H1 (cell line): ENCODE measurements at regions not wholly inside any gene's neighbourhood (a gene's known extent, or its start where the extent isn't known, plus 50 kb on each side); places are given as distances from the start of the nearest gene placed in this dataset.

Experiments
- ATF3 ChIP-seq: IDR thresholded peaks from 2 replicates; pipeline ENCODE4 v1.6.1; 2011; ENCODE audit warnings: low read depth, mild to moderate bottlenecking, low read length; ENCODE audit not compliant: insufficient read depth
- CEBPB ChIP-seq: IDR thresholded peaks from 2 replicates; pipeline ENCODE4 v1.6.1; 2012; ENCODE audit warnings: low read depth, low read length
- CHD1 ChIP-seq: IDR thresholded peaks from 2 replicates; pipeline ENCODE4 v1.6.1; 2012; ENCODE audit warnings: low read depth, low read length, improper control_type of control experiment
- CTCF ChIP-seq, 3 experiments: IDR thresholded peaks; 1 replicate in 2 of 3; 2 replicates in 1 of 3; pipeline versions ENCODE4 v1.5.1 to v1.6.1; 2011; ENCODE audit warnings: low read length in 3 of 3, mild to moderate bottlenecking in 3 of 3, inconsistent platforms in 2 of 3, low read depth in 1 of 3, moderate library complexity in 1 of 3; ENCODE audit not compliant: insufficient read depth in 1 of 3; ENCODE audit errors: control extremely low read depth in 1 of 3
- HDAC2 ChIP-seq, 2 experiments: fragments of 300-600 bp in 1 of 2; sonication (generic) in 1 of 2; IDR thresholded peaks; 2 replicates each; pipeline ENCODE4 v1.6.1; 2011 to 2012; ENCODE audit warnings: low read depth in 2 of 2, low read length in 2 of 2, mild to moderate bottlenecking in 2 of 2, moderate library complexity in 2 of 2, borderline replicate concordance in 1 of 2, inconsistent platforms in 1 of 2
- PHF8 ChIP-seq: fragments of 200-600 bp; sonication (generic); conservative IDR thresholded peaks from 2 replicates; pipeline ENCODE4 v1.7.1; 2012; ENCODE audit warnings: low read depth, mild to moderate bottlenecking, inconsistent platforms, low read length, moderate library complexity
- POLR2A ChIP-seq, 2 experiments: IDR thresholded peaks; 1 replicate in 1 of 2; 2 replicates in 1 of 2; pipeline ENCODE4 v1.6.1; 2011; ENCODE audit warnings: low read depth in 2 of 2, low read length in 2 of 2, mild to moderate bottlenecking in 2 of 2; ENCODE audit errors: control extremely low read depth in 1 of 2
- RAD21 ChIP-seq, 2 experiments: IDR thresholded peaks in 1 of 2; conservative IDR thresholded peaks in 1 of 2; 2 replicates each; pipeline ENCODE4 v1.6.1; 2011; ENCODE audit warnings: low read depth in 2 of 2, low read length in 2 of 2, improper control_type of control experiment in 1 of 2, inconsistent platforms in 1 of 2, mild to moderate bottlenecking in 1 of 2, moderate library complexity in 1 of 2
- RNF2 ChIP-seq: fragments of 200-900, 300-1000 bp; sonication (generic); IDR thresholded peaks from 2 replicates; pipeline ENCODE4 v1.7.1; 2016; ENCODE audit warnings: borderline replicate concordance, low read depth, mild to moderate bottlenecking, antibody characterized with exemption, low read length; ENCODE audit not compliant: poor library complexity, severe bottlenecking; ENCODE audit errors: missing control alignments
- SP2 ChIP-seq: IDR thresholded peaks from 2 replicates; pipeline ENCODE4 v1.6.1; 2012; ENCODE audit warnings: mild to moderate bottlenecking, low read length, inconsistent platforms
- TBP ChIP-seq: IDR thresholded peaks from 2 replicates; pipeline ENCODE4 v1.6.1; 2011; ENCODE audit warnings: low read depth, low read length, improper control_type of control experiment
- TCF12 ChIP-seq: IDR thresholded peaks from 2 replicates; pipeline ENCODE4 v1.6.1; 2011; ENCODE audit warnings: low read depth, mild to moderate bottlenecking, low read length
- USF2 ChIP-seq: IDR thresholded peaks from 2 replicates; pipeline ENCODE4 v1.6.1; 2011; ENCODE audit warnings: low read length, improper control_type of control experiment

- no peak for TF ChIP-seq POLR2A (IDR thresholded peaks at IDR 0.05; ENCODE audit: control extremely low read depth in 1 of 2, low read depth in 2 of 2, low read length in 2 of 2)
- no peak for TF ChIP-seq CTCF (IDR thresholded peaks at IDR 0.05; ENCODE audit: control extremely low read depth in 1 of 3, insufficient read depth in 1 of 3, low read depth in 1 of 3, low read length in 3 of 3)
- no peak for TF ChIP-seq RAD21 (IDR thresholded peaks at IDR 0.05 in 1 of 2, conservative IDR thresholded peaks at IDR 0.05 in 1 of 2; ENCODE audit: low read depth in 2 of 2, low read length in 2 of 2)
- no peak for TF ChIP-seq ATF3
- TF ChIP-seq SP2 = no peak
- TF ChIP-seq HDAC2 (IDR thresholded peaks at IDR 0.05; ENCODE audit: borderline replicate concordance in 1 of 2, low read depth in 2 of 2, low read length in 2 of 2) = no peak
- no peak for TF ChIP-seq PHF8
- no peak for TF ChIP-seq USF2
- no peak for TF ChIP-seq TBP
- no peak for TF ChIP-seq CHD1
- TF ChIP-seq TCF12 = no peak
- TF ChIP-seq CEBPB = no peak
- TF ChIP-seq RNF2 = no peak
These were observed 733.4 kb downstream of the JRKL start for GRCh38 chr11:97123237-97123636.
